Parathyroid adenoma (tissue), 2 donors: ENCODE measurements at regions not wholly inside any gene's neighbourhood (a gene's known extent, or its start where the extent isn't known, plus 50 kb on each side); places are given as distances from the start of the nearest gene placed in this dataset.

Source experiments
- H2AFZ ChIP-seq: fragments of 300-600 bp; sonication (generic); one replicate; pipeline ENCODE4 v1.7.0; 2017; ENCODE audit warnings: antibody characterized with exemption, mild to moderate bottlenecking
- H3K27ac ChIP-seq: fragments of 300-600 bp; sonication (generic); one replicate; pipeline ENCODE4 v1.7.0; 2017
- H3K27me3 ChIP-seq: fragments of 300-600 bp; sonication (generic); one replicate; pipeline ENCODE4 v1.7.0; 2017; ENCODE audit warnings: low read length; ENCODE audit not compliant: control insufficient read depth, insufficient read depth
- H3K36me3 ChIP-seq: fragments of 300-600 bp; sonication (generic); one replicate; pipeline ENCODE4 v1.7.0; 2017; ENCODE audit warnings: low read length; ENCODE audit not compliant: control insufficient read depth, insufficient read depth
- H3K4me1 ChIP-seq: fragments of 300-600 bp; sonication (generic); one replicate; pipeline ENCODE4 v1.7.0; 2017; ENCODE audit warnings: control low read depth
- H3K4me2 ChIP-seq: fragments of 300-600 bp; sonication (generic); one replicate; pipeline ENCODE4 v1.7.0; 2017; ENCODE audit warnings: low read length
- H3K4me3 ChIP-seq: fragments of 300-600 bp; sonication (generic); one replicate; pipeline ENCODE4 v1.7.0; 2017; ENCODE audit warnings: low read depth, low read length
- H3K79me2 ChIP-seq: fragments of 300-600 bp; sonication (generic); one replicate; pipeline ENCODE4 v1.7.0; 2017; ENCODE audit warnings: control low read depth
- H3K9ac ChIP-seq: fragments of 300-600 bp; sonication (generic); one replicate; pipeline ENCODE4 v1.7.0; 2017; ENCODE audit warnings: mild to moderate bottlenecking
- H3K9me3 ChIP-seq: fragments of 300-600 bp; sonication (generic); one replicate; pipeline ENCODE4 v1.7.0; 2017; ENCODE audit warnings: low read length; ENCODE audit not compliant: control insufficient read depth
- TF ChIP-seq, protein P1 (sequence below): fragments of 300-600 bp; sonication (generic); IDR thresholded peaks from one replicate; pipeline ENCODE4 v1.7.0; 2017; ENCODE audit warnings: antibody characterized with exemption, mild to moderate bottlenecking
- donor health status: primary hyperparathyroidism.

DNA sequence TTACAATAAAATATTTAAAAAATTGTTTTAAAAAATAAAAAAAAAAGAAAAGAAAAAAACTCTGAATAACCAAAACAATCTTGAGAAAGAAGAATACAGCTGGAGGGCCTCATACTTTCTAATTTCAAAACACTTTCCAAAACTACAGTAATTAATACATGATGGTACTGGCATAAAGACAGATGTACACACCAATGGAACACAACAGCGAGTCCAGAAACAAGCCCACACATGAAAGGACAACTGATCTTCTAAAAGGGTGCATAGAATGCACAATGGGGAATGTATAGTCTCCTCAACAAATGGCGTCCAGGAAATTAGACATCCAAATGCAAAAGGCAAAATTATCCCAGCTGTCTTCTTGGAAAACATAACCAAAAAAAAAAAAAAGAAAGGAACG is 99.6 kb downstream of the LURAP1L start:
- Histone ChIP-seq H3K4me2 (no peak overlapping the region), H3K9ac (no peak overlapping the region), H3K9me3 (no peaks in the 10 kb centered on the region), H3K4me1 (no peaks in the 10 kb centered on the region), H3K36me3 (no peaks in the 10 kb centered on the region), H2AFZ (no peak overlapping the region), H3K4me3 (no peak overlapping the region), H3K27ac (no peak overlapping the region), H3K27me3 (no peaks in the 10 kb centered on the region), H3K79me2 (no peaks in the 10 kb centered on the region)
- TF ChIP-seq, protein P1, sequence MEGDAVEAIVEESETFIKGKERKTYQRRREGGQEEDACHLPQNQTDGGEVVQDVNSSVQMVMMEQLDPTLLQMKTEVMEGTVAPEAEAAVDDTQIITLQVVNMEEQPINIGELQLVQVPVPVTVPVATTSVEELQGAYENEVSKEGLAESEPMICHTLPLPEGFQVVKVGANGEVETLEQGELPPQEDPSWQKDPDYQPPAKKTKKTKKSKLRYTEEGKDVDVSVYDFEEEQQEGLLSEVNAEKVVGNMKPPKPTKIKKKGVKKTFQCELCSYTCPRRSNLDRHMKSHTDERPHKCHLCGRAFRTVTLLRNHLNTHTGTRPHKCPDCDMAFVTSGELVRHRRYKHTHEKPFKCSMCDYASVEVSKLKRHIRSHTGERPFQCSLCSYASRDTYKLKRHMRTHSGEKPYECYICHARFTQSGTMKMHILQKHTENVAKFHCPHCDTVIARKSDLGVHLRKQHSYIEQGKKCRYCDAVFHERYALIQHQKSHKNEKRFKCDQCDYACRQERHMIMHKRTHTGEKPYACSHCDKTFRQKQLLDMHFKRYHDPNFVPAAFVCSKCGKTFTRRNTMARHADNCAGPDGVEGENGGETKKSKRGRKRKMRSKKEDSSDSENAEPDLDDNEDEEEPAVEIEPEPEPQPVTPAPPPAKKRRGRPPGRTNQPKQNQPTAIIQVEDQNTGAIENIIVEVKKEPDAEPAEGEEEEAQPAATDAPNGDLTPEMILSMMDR: no peak

DNA sequence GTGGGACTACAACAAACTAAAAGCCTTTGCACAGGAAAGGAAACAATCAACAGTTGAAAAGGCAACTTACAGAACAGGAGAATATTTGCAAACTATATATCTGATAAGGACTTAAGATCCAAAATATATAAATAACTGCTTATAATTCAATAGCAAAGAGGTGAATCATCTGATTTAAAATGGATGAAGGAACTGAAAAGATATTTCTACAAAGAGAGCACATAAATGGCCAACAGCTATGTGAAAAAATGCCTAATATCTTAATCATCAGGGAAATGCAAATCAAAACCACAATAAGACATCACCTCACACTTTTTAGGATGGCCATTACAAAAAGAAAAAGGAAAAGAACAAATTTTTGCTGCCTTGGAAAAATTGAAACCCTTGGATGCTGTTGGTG is 100.4 kb downstream of the LURAP1L start:
- no peaks in the 10 kb centered on the region for H3K36me3 ChIP-seq
- no peaks in the 10 kb centered on the region for H3K9me3 ChIP-seq
- H2AFZ ChIP-seq: no peak overlapping the region
- no peak overlapping the region for H3K4me2 ChIP-seq
- TF ChIP-seq, protein P1: no peak
- H3K79me2 ChIP-seq: no peaks in the 10 kb centered on the region
- no peak overlapping the region for H3K9ac ChIP-seq
- H3K27me3 ChIP-seq: no peaks in the 10 kb centered on the region
- no peaks in the 10 kb centered on the region for H3K4me1 ChIP-seq
- no peak overlapping the region for H3K4me3 ChIP-seq
- H3K27ac ChIP-seq: no peak overlapping the region

DNA sequence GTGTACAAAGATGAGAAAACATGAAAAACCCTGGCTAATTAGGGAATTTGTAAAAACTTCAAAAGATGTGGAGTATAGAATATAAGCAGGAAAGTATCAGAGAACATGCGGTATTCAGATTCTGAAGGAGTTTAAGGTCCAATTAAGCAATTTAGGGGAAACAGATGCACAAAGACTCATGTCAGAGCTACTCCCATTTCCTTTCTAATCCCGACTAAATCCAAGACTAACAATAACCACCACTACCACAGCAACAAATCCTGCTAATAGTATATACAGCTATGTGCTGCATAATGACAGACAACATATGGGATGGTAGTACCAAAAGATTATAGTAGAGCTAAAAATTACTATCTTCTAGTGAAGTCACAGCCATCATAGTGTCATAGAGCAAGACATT is 102.1 kb downstream of the LURAP1L start:
- H3K4me1 ChIP-seq: no peaks in the 10 kb centered on the region

DNA sequence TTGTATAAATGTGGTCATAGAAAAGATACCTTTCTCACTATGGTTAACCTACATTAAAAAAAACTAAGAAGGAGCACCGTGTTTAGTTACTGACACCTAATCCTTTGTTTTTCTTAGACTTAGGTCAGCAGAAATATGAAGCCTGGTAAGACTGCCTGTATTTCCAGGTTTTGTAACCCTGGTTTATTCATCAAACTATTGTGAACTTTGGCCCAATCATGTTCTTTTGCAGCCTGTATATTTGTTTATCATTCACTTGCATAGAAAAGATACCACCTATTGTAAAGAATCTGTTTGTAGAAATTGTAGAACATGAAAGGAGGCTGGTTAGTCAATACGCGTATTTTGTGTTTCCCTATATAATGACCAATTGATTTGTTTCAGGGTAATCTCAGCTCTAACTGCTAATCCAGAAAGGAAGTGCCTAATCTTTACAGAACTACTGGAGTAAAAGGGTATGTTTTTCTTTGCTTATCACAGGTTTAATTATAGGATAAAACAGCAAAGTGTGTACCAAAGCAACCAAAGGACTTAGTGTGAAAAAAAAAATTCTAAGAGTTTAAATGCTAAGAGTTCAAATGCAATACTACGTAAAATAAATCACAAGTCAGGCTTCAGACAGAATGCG is 103.6 kb downstream of the LURAP1L start:
- TF ChIP-seq, protein P1: no peak
- H3K27me3 ChIP-seq: no peaks in the 10 kb centered on the region
- no peak overlapping the region for H2AFZ ChIP-seq
- H3K36me3 ChIP-seq: no peaks in the 10 kb centered on the region
- no peak overlapping the region for H3K27ac ChIP-seq
- no peak overlapping the region for H3K9ac ChIP-seq
- no peak overlapping the region for H3K4me3 ChIP-seq
- H3K79me2 ChIP-seq: no peaks in the 10 kb centered on the region
- H3K4me1 ChIP-seq: no peaks in the 10 kb centered on the region
- no peaks in the 10 kb centered on the region for H3K9me3 ChIP-seq
- H3K4me2 ChIP-seq: no peak overlapping the region

More for the DNA sequence above, 102.1 kb downstream of the LURAP1L start:
- Histone ChIP-seq H3K9ac (no peak overlapping the region), H3K36me3 (no peaks in the 10 kb centered on the region), H3K27ac (no peak overlapping the region), H3K9me3 (no peaks in the 10 kb centered on the region), H3K79me2 (no peaks in the 10 kb centered on the region), H3K4me3 (no peak overlapping the region), H2AFZ (no peak overlapping the region), H3K4me2 (no peak overlapping the region), H3K27me3 (no peaks in the 10 kb centered on the region)
- TF ChIP-seq, protein P1: no peak

DNA sequence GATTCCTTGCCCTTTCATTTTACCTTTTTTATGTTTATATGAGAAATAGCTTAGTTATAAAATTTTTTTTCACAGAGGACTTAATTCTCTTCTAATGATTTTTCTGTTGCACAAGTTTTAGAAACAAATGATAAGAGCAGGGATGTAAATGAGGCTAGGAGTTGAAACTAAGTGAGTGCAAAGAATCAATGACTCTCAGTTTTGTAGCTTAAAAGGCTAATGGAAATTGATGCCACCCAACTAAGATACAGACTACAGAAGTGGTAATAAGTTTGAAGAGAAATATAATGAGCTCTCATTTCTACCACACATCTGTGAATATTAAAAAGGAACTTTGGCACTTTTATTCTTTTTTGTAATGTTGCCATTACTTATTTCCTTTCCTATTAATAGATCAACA is 105.1 kb downstream of the LURAP1L start:
- Histone ChIP-seq H3K36me3 (no peaks in the 10 kb centered on the region), H2AFZ (no peak overlapping the region), H3K79me2 (no peaks in the 10 kb centered on the region), H3K27ac (no peak overlapping the region), H3K9me3 (no peaks in the 10 kb centered on the region), H3K27me3 (no peaks in the 10 kb centered on the region), H3K4me2 (no peak overlapping the region), H3K9ac (no peak overlapping the region), H3K4me1 (no peaks in the 10 kb centered on the region), H3K4me3 (no peak overlapping the region)
- TF ChIP-seq, protein P1: no peak
